ENCODE measurements at regions not wholly inside any gene's neighbourhood (a gene's known extent, or its start where the extent isn't known, plus 50 kb on each side); places are given as distances from the start of the nearest gene placed in this dataset.

GRCh38 chr7:97270280-97270679 is 152.8 kb downstream of the SDHAF3 start:
- no peak overlapping the region for H3K4ac ChIP-seq (replicated peaks; ENCODE audit: insufficient read length, low read depth, low read length)
- no peak overlapping the region for H3K23ac ChIP-seq (ENCODE audit: insufficient read length)
- H3K9me3 ChIP-seq (ENCODE audit: insufficient read depth in 2 of 2, low read depth in 1 of 2, low read length in 1 of 2), result no peaks in the 10 kb centered on the region
- H4K20me1 ChIP-seq (replicated peaks in 1 of 2; ENCODE audit: control insufficient read depth in 1 of 2, insufficient read depth in 2 of 2, low read length in 2 of 2), result no peaks in the 10 kb centered on the region
- ChIA-PET POLR2A (ENCODE audit: partially characterized antibody) (no interaction called here), CTCF (ENCODE audit: partially characterized antibody) (no interaction called here)
- no peak overlapping the region for H2BK20ac ChIP-seq (ENCODE audit: low read length)
- no peak overlapping the region for H2BK5ac ChIP-seq (ENCODE audit: low read depth, low read length)
- no peak for FAIRE-seq
- no peak overlapping the region for H3K4me3 ChIP-seq (ENCODE audit: extremely low read depth in 1 of 4, insufficient read depth in 2 of 4, low read depth in 3 of 4, low read length in 4 of 4)
- H4K8ac ChIP-seq (ENCODE audit: extremely low read depth, insufficient read depth, low read length), result no peak overlapping the region
- no peak overlapping the region for H2AFZ ChIP-seq (ENCODE audit: low read length)
- no peak overlapping the region for H3K14ac ChIP-seq (ENCODE audit: insufficient read length)
- H3K79me2 ChIP-seq (ENCODE audit: control insufficient read depth in 1 of 2, insufficient read depth in 2 of 2, low read length in 2 of 2), result no peaks in the 10 kb centered on the region
- H2BK12ac ChIP-seq (ENCODE audit: low read depth, low read length), result no peak overlapping the region
- H3K27ac ChIP-seq (ENCODE audit: low read depth, low read length), result no peak overlapping the region
- 81% methylated on average over 1 of the region's 1 CpG; no CpG with 5 or more reads in 1 of the 2 experiments for WGBS, 2 experiments (ENCODE audit: extremely low coverage in 1 of 2, insufficient coverage in 1 of 2, insufficient read length in 1 of 2, insufficient replicate concordance in 2 of 2, low coverage in 1 of 2, low lambda C conversion rate in 2 of 2, missing lambda C conversion rate in 1 of 2)
- no peak overlapping the region for H3K18ac ChIP-seq (ENCODE audit: extremely low read depth, low read length)
- no peak overlapping the region for H4K91ac ChIP-seq (replicated peaks; ENCODE audit: insufficient read length, low read length)
- no peak overlapping the region for H4K5ac ChIP-seq (ENCODE audit: insufficient read length, low read depth, low read length)
- no peaks in the 10 kb centered on the region for H3K36me3 ChIP-seq (ENCODE audit: control insufficient read depth in 2 of 4, insufficient read depth in 4 of 4, low read length in 3 of 4)
- H3K9ac ChIP-seq (replicated peaks in 1 of 4; ENCODE audit: extremely low read depth in 1 of 4, low read depth in 3 of 4, low read length in 3 of 4), result no peak overlapping the region
- no peak overlapping the region for H3K4me2 ChIP-seq (ENCODE audit: insufficient read depth in 1 of 2, low read depth in 2 of 2, low read length in 2 of 2)
- H2BK15ac ChIP-seq (ENCODE audit: low read length), result no peak overlapping the region
- H3K27me3 ChIP-seq (replicated peaks in 1 of 4; ENCODE audit: control insufficient read depth in 3 of 4, extremely low read depth in 1 of 4, insufficient read depth in 3 of 4, low read length in 3 of 4), result no peaks in the 10 kb centered on the region
- no peak overlapping the region for H2AK5ac ChIP-seq (ENCODE audit: low read depth, low read length)
- no peak for DNase-seq (ENCODE audit: low read depth in 1 of 2, low spot score in 2 of 2)
- H3K23me2 ChIP-seq (ENCODE audit: low read depth, low read length), result no peaks in the 10 kb centered on the region
- TF ChIP-seq POLR2AphosphoS5 (IDR thresholded peaks at IDR 0.05; ENCODE audit: low read depth, low read length) (no peak), ASH2L (IDR thresholded peaks at IDR 0.05; ENCODE audit: low read length) (no peak), RNF2 (IDR thresholded peaks at IDR 0.05; ENCODE audit: borderline replicate concordance, low read depth, low read length, missing control alignments, poor library complexity, severe bottlenecking) (no peak), CTBP2 (IDR thresholded peaks at IDR 0.05; ENCODE audit: borderline replicate concordance, insufficient read depth, insufficient read length, low read length) (no peak)
- TF ChIP-seq, protein P1, sequence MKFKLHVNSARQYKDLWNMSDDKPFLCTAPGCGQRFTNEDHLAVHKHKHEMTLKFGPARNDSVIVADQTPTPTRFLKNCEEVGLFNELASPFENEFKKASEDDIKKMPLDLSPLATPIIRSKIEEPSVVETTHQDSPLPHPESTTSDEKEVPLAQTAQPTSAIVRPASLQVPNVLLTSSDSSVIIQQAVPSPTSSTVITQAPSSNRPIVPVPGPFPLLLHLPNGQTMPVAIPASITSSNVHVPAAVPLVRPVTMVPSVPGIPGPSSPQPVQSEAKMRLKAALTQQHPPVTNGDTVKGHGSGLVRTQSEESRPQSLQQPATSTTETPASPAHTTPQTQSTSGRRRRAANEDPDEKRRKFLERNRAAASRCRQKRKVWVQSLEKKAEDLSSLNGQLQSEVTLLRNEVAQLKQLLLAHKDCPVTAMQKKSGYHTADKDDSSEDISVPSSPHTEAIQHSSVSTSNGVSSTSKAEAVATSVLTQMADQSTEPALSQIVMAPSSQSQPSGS (IDR thresholded peaks at IDR 0.05; ENCODE audit: low read length), result no peak
- H2BK120ac ChIP-seq (replicated peaks; ENCODE audit: low read depth, low read length), result no peak overlapping the region
- no peaks in the 10 kb centered on the region for H3K79me1 ChIP-seq (ENCODE audit: low read depth, low read length)
- no peak overlapping the region for H3K56ac ChIP-seq (replicated peaks; ENCODE audit: insufficient read length, low read depth, low read length)
- peaks cover 0 to 3% (median under 1%) of the 10 kb centered on the region in 4 experiments; a peak in 2 of 7 replicates for H3K4me1 ChIP-seq (replicated peaks in 1 of 4; ENCODE audit: control insufficient read depth in 3 of 4, insufficient read depth in 4 of 4, low read length in 3 of 4)
